ENCODE measurements at regions not wholly inside any gene's neighbourhood (a gene's known extent, or its start where the extent isn't known, plus 50 kb on each side); places are given as distances from the start of the nearest gene placed in this dataset.
"Not testable (repeated sequence)": the region's sequence is repeated elsewhere in the genome, so short reads cannot be mapped to it uniquely, and the experiment has no call there.

DNA sequence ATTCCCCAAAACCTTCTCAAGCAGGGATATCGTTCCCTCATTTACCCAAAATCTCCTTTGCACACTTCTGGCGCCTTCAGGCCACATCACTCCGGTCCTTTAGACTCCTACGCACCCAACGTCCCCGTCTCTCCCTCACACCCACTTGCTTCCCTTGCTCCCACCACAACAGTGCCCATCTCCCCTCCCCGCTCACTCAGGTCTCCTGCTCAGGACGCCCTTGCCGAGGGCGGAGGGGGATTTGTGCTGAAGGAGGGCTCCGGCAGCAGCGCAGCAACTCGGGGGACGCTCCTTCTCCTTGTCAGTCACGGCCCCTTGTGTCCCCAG lies 71.6 kb downstream of the PCMTD2 start:
- H3K4me3 ChIP-seq; intact Hi-C loops (cut with DNase I); H3K27ac ChIP-seq; DNase-seq; H3K4me1 ChIP-seq; H3K36me3 ChIP-seq; H3K9me3 ChIP-seq: not testable (repeated sequence)
- 49% methylated on average over 4 of the region's 15 CpGs; no CpG with 5 or more reads in 1 of the 2 donors for WGBS, 2 donors
- peaks cover 0 to 42% (median 0%) of the 10 kb centered on the region in 4 donors for H3K27me3 ChIP-seq

DNA sequence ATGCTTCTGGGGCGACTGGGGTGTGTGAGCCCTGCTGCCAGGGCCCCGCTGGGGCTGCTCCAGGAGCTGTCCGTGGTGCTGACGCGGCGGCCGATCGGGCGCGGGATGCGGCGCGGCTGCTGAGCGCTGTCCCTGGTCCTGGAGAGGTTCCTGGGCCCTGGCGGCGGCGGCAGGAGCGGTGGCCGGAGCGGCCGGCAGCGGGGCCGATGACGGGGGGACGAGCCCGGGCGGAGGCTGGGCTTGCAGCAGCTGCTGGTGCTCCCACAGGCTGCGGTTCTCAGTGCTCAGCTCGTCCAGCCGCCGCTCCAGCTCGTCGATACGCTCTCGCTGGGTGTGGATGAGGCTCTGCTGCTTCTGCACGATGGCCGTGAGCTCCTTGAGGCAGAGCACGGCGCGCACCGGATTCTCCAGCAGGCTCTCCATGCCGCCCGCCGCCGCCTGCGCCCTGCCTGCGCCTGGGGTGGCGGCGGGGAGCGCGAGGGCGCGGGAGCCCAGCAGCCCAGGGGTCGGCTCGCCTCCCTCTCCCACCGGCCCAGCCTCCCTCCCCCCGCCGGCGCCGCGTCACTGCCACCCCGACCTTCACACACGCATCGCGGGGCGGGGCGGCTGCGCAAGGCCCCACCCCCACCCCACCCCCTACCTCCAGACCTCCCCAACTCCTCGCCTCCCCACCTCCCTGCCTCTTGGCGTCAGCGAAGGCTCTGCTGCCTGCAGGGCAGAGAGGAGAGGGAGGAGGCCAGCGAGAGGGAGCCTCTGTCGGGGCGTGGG lies 72.2 kb downstream of the PCMTD2 start:
- intact Hi-C loops (cut with DNase I); H3K9me3 ChIP-seq; H3K4me1 ChIP-seq; DNase-seq; H3K36me3 ChIP-seq; H3K4me3 ChIP-seq; H3K27ac ChIP-seq: not testable (repeated sequence)
- WGBS, 2 donors = no CpG with 5 or more reads among the region's 74 CpGs
- peaks cover 0 to 47% (median 0%) of the 10 kb centered on the region in 4 donors for H3K27me3 ChIP-seq

DNA sequence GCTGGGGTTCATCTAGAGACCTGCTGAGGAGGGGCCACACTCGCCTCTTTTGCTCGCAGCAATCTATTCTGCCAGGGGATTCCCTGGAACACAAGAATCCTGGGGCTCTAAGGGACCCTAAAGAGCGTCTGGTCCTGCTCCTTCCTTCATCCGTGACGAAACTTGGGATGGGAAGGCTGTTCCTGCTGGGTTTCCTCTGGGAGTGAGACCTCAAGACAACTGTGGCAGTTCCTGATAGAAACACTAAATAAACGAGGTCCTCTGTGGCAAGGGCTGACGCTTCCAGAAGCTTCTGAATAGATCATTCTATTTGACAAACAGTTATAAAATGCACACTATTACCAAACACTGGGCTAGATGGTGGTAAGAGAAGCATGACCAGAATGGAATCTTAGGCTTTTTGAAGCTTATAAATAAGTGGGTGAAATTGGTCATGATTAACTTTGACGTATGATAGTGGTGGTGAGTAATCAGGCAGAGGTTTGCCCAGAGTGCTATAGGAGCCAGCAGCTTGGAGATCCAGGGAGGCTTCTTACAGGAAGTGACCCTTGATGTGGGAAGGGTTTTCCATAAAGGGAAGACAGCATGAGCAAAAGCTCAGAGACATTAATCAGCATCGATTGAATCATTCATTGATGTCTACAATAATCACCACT lies 73.2 kb downstream of the PCMTD2 start:
- H3K4me1 ChIP-seq; H3K9me3 ChIP-seq; DNase-seq; H3K4me3 ChIP-seq; H3K36me3 ChIP-seq; intact Hi-C loops (cut with DNase I); H3K27ac ChIP-seq: not testable (repeated sequence)
- WGBS, 2 donors = 36 to 42% methylated on average over 8 of the region's 9 CpGs
- peaks cover 0 to 55% (median 0%) of the 10 kb centered on the region in 4 donors for H3K27me3 ChIP-seq

DNA sequence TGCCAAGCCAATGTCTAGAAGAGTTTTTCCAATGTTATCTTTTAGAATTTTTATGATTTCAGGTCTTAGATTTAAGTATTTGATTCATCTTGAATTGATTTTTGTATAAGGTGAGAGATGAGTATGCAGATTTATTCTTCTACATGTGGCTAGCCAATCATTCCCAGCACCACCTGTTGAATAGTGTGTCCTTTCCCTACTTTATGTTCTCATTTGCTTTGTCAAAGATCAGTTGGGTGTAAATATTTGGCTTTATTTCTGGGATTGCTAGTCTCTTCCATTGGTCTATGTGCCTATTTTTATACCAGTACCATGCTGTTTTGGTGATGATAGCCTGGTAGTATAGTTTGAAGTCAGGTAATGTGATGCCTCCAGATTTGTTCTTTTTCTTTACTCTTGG lies 77.1 kb downstream of the PCMTD2 start:
- H3K9me3 ChIP-seq; intact Hi-C loops (cut with DNase I); H3K4me3 ChIP-seq; H3K4me1 ChIP-seq; H3K27ac ChIP-seq; DNase-seq; H3K36me3 ChIP-seq: not testable (repeated sequence)
- H3K27me3 ChIP-seq = peaks cover 0 to 50% (median 0%) of the 10 kb centered on the region in 4 donors

Measured in esophagus squamous epithelium (tissue), 5 donors.